ENCODE measurements at regions not wholly inside any gene's neighbourhood (a gene's known extent, or its start where the extent isn't known, plus 50 kb on each side); places are given as distances from the start of the nearest gene placed in this dataset.

DNA sequence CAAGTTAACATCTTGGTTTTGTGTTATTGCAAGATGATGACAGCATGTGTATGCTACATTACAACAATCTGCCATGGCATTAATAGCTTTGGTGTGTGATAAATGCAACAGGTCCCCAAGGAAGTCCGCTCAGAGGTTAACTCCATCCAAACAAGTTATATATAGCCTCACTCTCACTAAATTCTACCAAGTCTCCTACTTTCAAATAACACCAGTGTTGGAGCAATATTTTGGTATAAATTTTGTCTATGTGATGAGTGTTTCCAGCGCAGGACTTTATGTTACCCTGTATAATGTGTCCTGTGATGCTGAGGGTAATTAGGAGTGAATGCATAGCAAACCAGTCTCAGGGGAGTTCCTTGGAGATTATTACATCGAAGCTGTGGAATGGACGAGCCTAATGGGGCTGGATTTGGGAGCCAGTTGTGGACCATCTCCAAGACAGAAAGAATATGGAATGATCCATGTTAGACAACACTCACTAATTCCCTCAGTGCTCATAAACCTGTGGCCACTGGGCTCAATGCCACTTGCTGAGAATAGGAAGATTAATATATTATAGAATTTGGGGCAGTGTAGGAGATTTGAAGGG lies 127.6 kb upstream of the CXCL12 start:
- no peak for TF ChIP-seq CTCF (IDR thresholded peaks at IDR 0.05; ENCODE audit: low read depth, low read length, poor library complexity, severe bottlenecking)
- no peak for TF ChIP-seq EZH2phosphoT487 (IDR thresholded peaks at IDR 0.05; ENCODE audit: borderline replicate concordance, low read length)

Measured in DOHH2 (cell line).